CD14-positive monocyte (primary cell): ENCODE measurements at regions not wholly inside any gene's neighbourhood (a gene's known extent, or its start where the extent isn't known, plus 50 kb on each side); places are given as distances from the start of the nearest gene placed in this dataset.

ENCODE experiments used
- DNase-seq, 3 donors: peaks; one replicate each; pipeline ENCODE4 v3.0.0-alpha.2; 2011 to 2022
- H2AFZ ChIP-seq: 2 replicates; pipeline ENCODE4 v1.6.0; 2012; ENCODE audit warnings: mild to moderate bottlenecking, low read depth, low read length, inconsistent platforms; ENCODE audit not compliant: insufficient read depth, poor library complexity, severe bottlenecking
- H3K27ac ChIP-seq, 2 donors: 1 replicate in 1 of 2; 2 replicates in 1 of 2; pipeline ENCODE4 v1.5.1; 2012 to 2013; ENCODE audit warnings: low read length in 2 of 2, control low read depth in 1 of 2, inconsistent platforms in 1 of 2, low read depth in 1 of 2, mild to moderate bottlenecking in 1 of 2
- H3K27me3 ChIP-seq, 2 donors: one replicate each; pipeline versions ENCODE4 v1.6.0 to v1.6.1; 2011 to 2013; ENCODE audit warnings: low read length in 2 of 2; ENCODE audit not compliant: control insufficient read depth in 2 of 2, insufficient read depth in 2 of 2
- H3K36me3 ChIP-seq, 2 donors: replicated peaks in 1 of 2; 1 replicate in 1 of 2; 2 replicates in 1 of 2; pipeline versions ENCODE4 v1.5.1 to v1.6.1; 2012 to 2013; ENCODE audit warnings: low read length in 2 of 2, control low read depth in 1 of 2, inconsistent platforms in 1 of 2, mild to moderate bottlenecking in 1 of 2; ENCODE audit not compliant: insufficient read depth in 2 of 2, control insufficient read depth in 1 of 2
- H3K4me1 ChIP-seq, 2 donors: 1 replicate in 1 of 2; 2 replicates in 1 of 2; pipeline versions ENCODE4 v1.5.1 to v1.6.1; 2012 to 2013; ENCODE audit warnings: low read length in 2 of 2, control low read depth in 1 of 2, inconsistent platforms in 1 of 2, mild to moderate bottlenecking in 1 of 2, moderate library complexity in 1 of 2; ENCODE audit not compliant: insufficient read depth in 2 of 2, control insufficient read depth in 1 of 2
- H3K4me2 ChIP-seq: replicated peaks from 2 replicates; pipeline ENCODE3; 2012; ENCODE audit warnings: low read length, moderate library complexity, mild to moderate bottlenecking; ENCODE audit not compliant: poor library complexity, severe bottlenecking; ENCODE audit errors: extremely low read depth
- H3K4me3 ChIP-seq, 3 experiments: fragments of 200-600 bp in 1 of 3; sonication (generic) in 1 of 3; replicated peaks in 1 of 3; 1 replicate in 2 of 3; 2 replicates in 1 of 3; pipeline ENCODE4 v1.5.1; 2011 to 2013; ENCODE audit warnings: low read length in 3 of 3, mild to moderate bottlenecking in 3 of 3, control low read depth in 2 of 3, low read depth in 2 of 3, inconsistent platforms in 1 of 3, moderate library complexity in 1 of 3
- H3K79me2 ChIP-seq: 2 replicates; pipeline ENCODE4 v1.6.0; 2012; ENCODE audit warnings: mild to moderate bottlenecking, control low read depth, inconsistent platforms, low read length, moderate library complexity; ENCODE audit not compliant: insufficient read depth
- H3K9ac ChIP-seq: 2 replicates; pipeline ENCODE4 v1.6.0; 2017; ENCODE audit warnings: low read length, mild to moderate bottlenecking; ENCODE audit not compliant: insufficient read depth, poor library complexity, severe bottlenecking
- H3K9me3 ChIP-seq, 2 donors: replicated peaks in 1 of 2; 1 replicate in 1 of 2; 2 replicates in 1 of 2; pipeline versions ENCODE4 v1.5.1 to v1.6.1; 2012 to 2013; ENCODE audit warnings: low read length in 2 of 2, control low read depth in 1 of 2; ENCODE audit not compliant: control insufficient read depth in 1 of 2, insufficient read depth in 1 of 2
- H4K20me1 ChIP-seq: 2 replicates; pipeline ENCODE4 v1.6.0; 2012; ENCODE audit warnings: mild to moderate bottlenecking, low read length, control low read depth, moderate library complexity; ENCODE audit not compliant: insufficient read depth
- H3K27ac Mint-ChIP-seq, 7 donors: one replicate each; pipeline ENCODE4 v1.8.0; 2020; ENCODE audit warnings: mild to moderate bottlenecking in 7 of 7, mixed read lengths in 7 of 7, moderate library complexity in 6 of 7, inconsistent platforms in 2 of 7
- H3K27me3 Mint-ChIP-seq, 3 donors: one replicate each; pipeline ENCODE4 v1.8.0; 2021 to 2022; ENCODE audit warnings: low read depth in 3 of 3, mild to moderate bottlenecking in 3 of 3, mixed read lengths in 3 of 3, moderate library complexity in 3 of 3, inconsistent platforms in 1 of 3
- H3K36me3 Mint-ChIP-seq, 2 donors: one replicate each; pipeline ENCODE4 v1.8.0; 2020; ENCODE audit warnings: mixed read lengths in 2 of 2, inconsistent platforms in 1 of 2, mild to moderate bottlenecking in 1 of 2
- H3K4me1 Mint-ChIP-seq: one replicate; pipeline ENCODE4 v1.8.0; 2020; ENCODE audit warnings: mild to moderate bottlenecking, mixed read lengths
- H3K4me3 Mint-ChIP-seq, 2 donors: one replicate each; pipeline ENCODE4 v1.8.0; 2020; ENCODE audit warnings: mild to moderate bottlenecking in 2 of 2, mixed read lengths in 2 of 2, moderate library complexity in 1 of 2
- H3K9me3 Mint-ChIP-seq, 7 donors: one replicate each; pipeline ENCODE4 v1.8.0; 2020 to 2022; ENCODE audit warnings: mixed read lengths in 7 of 7, mild to moderate bottlenecking in 6 of 7, moderate library complexity in 6 of 7, inconsistent platforms in 2 of 7
- WGBS: methylation state at CpG from one replicate; pipeline ENCODE4 v1.1.5; 2013; ENCODE audit warnings: missing lambda C conversion rate; ENCODE audit not compliant: insufficient coverage; 5-methylcytosine and 5-hydroxymethylcytosine counted together
- intact Hi-C, 2 donors: fragments of 100-400 bp; cut with micrococcal nuclease; formaldehyde crosslinking; loops; one replicate each; pipeline versions ENCODE4 v1.15.0 to v1.15.1; 2023
- TF ChIP-seq, protein P1 (sequence below): fragments of 200-600 bp; IDR thresholded peaks from one replicate; pipeline ENCODE4 v1.8.0; 2022; ENCODE audit warnings: antibody characterized with exemption, mild to moderate bottlenecking

DNA sequence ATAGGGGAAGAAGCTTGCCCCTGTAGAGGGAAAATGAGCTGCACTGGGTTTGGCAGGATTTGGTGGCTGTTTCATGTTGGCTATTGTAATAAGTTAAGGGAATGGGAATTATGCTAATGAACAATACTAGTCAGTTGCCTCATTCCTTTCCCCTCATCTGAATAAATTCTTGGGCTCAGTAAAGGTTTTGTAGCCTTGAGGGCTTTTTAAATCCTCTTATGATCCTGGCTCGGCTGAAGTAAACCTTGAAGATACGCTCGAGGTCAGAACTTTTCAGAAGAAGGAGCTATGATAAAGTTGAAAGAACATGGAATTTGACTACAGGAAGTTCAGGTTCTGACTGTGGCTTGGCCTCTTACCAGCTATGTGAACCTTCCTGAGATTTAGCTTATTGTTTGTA, 448.7 kb downstream of the RAB38 start:
- TF ChIP-seq, protein P1, sequence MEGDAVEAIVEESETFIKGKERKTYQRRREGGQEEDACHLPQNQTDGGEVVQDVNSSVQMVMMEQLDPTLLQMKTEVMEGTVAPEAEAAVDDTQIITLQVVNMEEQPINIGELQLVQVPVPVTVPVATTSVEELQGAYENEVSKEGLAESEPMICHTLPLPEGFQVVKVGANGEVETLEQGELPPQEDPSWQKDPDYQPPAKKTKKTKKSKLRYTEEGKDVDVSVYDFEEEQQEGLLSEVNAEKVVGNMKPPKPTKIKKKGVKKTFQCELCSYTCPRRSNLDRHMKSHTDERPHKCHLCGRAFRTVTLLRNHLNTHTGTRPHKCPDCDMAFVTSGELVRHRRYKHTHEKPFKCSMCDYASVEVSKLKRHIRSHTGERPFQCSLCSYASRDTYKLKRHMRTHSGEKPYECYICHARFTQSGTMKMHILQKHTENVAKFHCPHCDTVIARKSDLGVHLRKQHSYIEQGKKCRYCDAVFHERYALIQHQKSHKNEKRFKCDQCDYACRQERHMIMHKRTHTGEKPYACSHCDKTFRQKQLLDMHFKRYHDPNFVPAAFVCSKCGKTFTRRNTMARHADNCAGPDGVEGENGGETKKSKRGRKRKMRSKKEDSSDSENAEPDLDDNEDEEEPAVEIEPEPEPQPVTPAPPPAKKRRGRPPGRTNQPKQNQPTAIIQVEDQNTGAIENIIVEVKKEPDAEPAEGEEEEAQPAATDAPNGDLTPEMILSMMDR, result no peak
- 78% methylated on average over 3 of the region's 3 CpGs for WGBS
- H3K9me3 Mint-ChIP-seq, result peaks cover 0 to 2% (median 0%) of the 10 kb centered on the region in 7 donors
- H3K9me3 ChIP-seq, result no peaks in the 10 kb centered on the region
- peak overlapping the region in 2 of 7 donors; percentile 18 to 61 for H3K27ac Mint-ChIP-seq
- no peak overlapping the region for H3K27ac ChIP-seq
- no peaks in the 10 kb centered on the region for H3K27me3 Mint-ChIP-seq
- H3K4me3 Mint-ChIP-seq, result no peak overlapping the region
- H3K79me2 ChIP-seq, result no peaks in the 10 kb centered on the region
- no peak for DNase-seq
- no peaks in the 10 kb centered on the region for H3K36me3 Mint-ChIP-seq
- no peak overlapping the region for H2AFZ ChIP-seq
- no peak overlapping the region for H3K9ac ChIP-seq
- H3K4me1 Mint-ChIP-seq, result no peaks in the 10 kb centered on the region
- no peak overlapping the region for H3K4me3 ChIP-seq
- intact Hi-C loops, result no loop called here
- no peaks in the 10 kb centered on the region for H3K36me3 ChIP-seq
- H4K20me1 ChIP-seq, result no peaks in the 10 kb centered on the region
- no peak overlapping the region for H3K4me2 ChIP-seq
- no peaks in the 10 kb centered on the region for H3K4me1 ChIP-seq
- no peaks in the 10 kb centered on the region for H3K27me3 ChIP-seq

DNA sequence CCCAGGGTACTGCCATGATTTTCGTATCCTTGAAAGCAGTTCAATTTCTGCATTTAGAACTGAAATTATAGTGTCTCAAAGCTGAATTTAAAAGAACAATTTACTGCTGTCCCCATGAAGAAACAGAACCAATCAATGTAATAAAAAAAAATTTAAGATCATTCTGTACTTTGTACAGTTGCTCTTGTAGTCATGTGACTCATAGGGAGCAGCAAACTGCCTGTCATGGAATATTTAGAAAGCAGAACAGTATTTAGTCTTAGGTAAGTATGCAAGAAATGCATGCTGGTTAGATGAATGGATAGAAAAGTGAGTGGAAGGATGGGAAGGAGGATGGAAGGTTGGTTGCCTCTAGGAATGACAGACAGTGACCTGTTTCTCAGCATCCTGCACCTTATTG, 450.9 kb downstream of the RAB38 start:
- Histone ChIP-seq H3K79me2 (no peaks in the 10 kb centered on the region), H3K36me3 (no peaks in the 10 kb centered on the region), H3K9ac (no peak overlapping the region), H3K4me3 (no peak overlapping the region), H4K20me1 (no peaks in the 10 kb centered on the region), H3K27me3 (no peaks in the 10 kb centered on the region), H3K4me1 (no peaks in the 10 kb centered on the region), H3K4me2 (no peak overlapping the region), H3K9me3 (no peaks in the 10 kb centered on the region), H3K27ac (no peak overlapping the region), H2AFZ (no peak overlapping the region)
- H3K4me1 Mint-ChIP-seq, result no peaks in the 10 kb centered on the region
- no CpG with 5 or more reads among the region's 1 CpG for WGBS
- no peaks in the 10 kb centered on the region for H3K36me3 Mint-ChIP-seq
- intact Hi-C loops, result no loop called here
- no peak overlapping the region for H3K4me3 Mint-ChIP-seq
- H3K9me3 Mint-ChIP-seq, result peaks cover 0 to 2% (median 0%) of the 10 kb centered on the region in 7 donors
- H3K27ac Mint-ChIP-seq, result no peak overlapping the region
- no peak for DNase-seq
- TF ChIP-seq, protein P1, result no peak
- H3K27me3 Mint-ChIP-seq, result no peaks in the 10 kb centered on the region
